ENCODE measurements at regions not wholly inside any gene's neighbourhood (a gene's known extent, or its start where the extent isn't known, plus 50 kb on each side); places are given as distances from the start of the nearest gene placed in this dataset.

DNA sequence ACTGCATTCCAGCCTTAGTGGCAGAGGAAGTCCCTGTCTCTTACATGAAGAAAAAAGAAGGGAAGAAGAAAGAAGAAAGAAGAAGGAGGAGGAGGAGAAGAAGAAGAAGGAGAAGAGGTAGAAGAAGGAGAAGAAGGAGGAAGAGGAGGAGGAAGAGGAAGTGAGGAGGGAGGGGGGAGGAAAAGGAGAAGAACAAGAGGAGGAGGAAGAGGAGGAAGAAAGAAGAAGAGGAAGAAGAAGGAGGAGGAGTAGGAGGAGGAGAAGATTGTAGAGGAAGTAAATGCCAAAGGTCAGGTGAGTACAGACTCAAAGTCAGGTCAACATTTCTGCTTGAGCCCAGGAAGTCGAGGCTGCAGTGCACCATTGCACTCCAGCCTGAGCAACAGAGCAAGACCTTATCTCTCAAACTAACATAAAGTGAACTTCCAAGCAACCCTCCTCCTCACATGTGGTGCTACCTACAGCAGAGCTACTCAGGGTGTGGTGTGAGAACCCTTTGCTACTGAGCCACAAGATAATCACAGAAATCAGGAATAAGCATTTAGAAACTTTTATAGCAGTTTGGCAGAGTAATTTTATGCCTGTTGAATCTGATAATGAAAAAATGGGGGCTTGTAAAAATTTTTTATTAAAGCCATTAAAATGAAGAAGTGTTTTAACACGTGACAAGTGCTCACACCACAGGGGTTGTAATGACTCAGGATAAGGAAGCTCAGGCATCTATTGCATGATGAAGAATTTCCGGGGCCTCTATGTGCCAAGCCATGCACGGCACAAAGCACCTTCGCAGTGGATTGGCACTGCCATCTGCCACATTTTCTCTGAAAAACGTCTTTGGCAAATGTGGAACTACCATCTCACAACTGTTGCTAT, 224.9 kb upstream of the AUTS2 start:
- TF ChIP-seq POLR2AphosphoS5 (IDR thresholded peaks at IDR 0.05) = no peak
- TF ChIP-seq POLR2A (IDR thresholded peaks at IDR 0.05) = no peak
- no peak for TF ChIP-seq CTCF (IDR thresholded peaks at IDR 0.05)

Measured in gastroesophageal sphincter (tissue), 3 donors.